ENCODE measurements at regions not wholly inside any gene's neighbourhood (a gene's known extent, or its start where the extent isn't known, plus 50 kb on each side); places are given as distances from the start of the nearest gene placed in this dataset.

DNA sequence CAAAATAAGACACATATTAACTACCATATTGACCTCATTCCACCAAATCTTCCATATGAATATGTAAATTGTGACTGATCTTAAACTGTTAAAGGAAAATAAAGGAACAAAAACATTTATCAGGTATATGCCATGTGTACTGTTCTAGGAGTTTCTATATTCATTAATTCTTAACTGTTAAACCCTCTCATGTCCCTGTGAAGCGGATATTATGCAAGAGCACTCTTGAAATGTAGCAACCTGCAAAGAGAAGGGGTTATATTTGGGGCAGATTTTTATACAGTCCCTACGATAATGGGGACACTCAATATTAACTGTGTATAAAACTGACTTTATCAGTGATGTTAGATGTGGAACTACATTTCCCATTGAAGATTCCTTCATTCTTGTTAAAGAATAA, 184.9 kb upstream of the OR13F1 start:
- no peak for TF ChIP-seq EZH2phosphoT487 (IDR thresholded peaks at IDR 0.05)
- TF ChIP-seq, protein P1, sequence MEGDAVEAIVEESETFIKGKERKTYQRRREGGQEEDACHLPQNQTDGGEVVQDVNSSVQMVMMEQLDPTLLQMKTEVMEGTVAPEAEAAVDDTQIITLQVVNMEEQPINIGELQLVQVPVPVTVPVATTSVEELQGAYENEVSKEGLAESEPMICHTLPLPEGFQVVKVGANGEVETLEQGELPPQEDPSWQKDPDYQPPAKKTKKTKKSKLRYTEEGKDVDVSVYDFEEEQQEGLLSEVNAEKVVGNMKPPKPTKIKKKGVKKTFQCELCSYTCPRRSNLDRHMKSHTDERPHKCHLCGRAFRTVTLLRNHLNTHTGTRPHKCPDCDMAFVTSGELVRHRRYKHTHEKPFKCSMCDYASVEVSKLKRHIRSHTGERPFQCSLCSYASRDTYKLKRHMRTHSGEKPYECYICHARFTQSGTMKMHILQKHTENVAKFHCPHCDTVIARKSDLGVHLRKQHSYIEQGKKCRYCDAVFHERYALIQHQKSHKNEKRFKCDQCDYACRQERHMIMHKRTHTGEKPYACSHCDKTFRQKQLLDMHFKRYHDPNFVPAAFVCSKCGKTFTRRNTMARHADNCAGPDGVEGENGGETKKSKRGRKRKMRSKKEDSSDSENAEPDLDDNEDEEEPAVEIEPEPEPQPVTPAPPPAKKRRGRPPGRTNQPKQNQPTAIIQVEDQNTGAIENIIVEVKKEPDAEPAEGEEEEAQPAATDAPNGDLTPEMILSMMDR (IDR thresholded peaks at IDR 0.05): no peak
- no peak for TF ChIP-seq EZH2 (IDR thresholded peaks at IDR 0.05)
